ENCODE measurements at regions not wholly inside any gene's neighbourhood (a gene's known extent, or its start where the extent isn't known, plus 50 kb on each side); places are given as distances from the start of the nearest gene placed in this dataset.

DNA sequence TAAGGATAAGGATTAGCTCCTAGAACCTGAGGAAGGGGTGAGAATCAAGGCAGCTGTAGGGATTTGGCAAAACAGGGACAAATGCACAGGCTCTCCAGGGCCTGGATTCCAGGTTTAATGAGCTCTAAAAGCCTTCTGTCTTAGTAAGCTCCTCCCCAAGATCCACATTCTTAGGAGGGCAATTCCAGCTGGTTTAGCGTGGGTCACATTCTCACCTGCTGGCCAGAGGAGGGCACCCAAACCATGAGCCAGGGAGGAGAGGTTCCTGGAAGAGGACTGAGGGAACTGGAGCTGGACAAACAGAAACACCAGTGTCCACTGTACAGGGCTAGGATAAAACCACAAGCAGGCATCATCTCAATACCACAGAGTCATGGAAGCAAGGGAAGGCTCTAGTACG lies 480.0 kb downstream of the CCDC171 start:
- Histone ChIP-seq H3K4me1 (ENCODE audit: control insufficient read depth, extremely low read depth, insufficient read depth, low read length) (peaks cover 16% of the 10 kb centered on the region), H3K79me2 (ENCODE audit: control insufficient read depth, insufficient read depth, low read length) (no peaks in the 10 kb centered on the region), H2AFZ (ENCODE audit: control insufficient read depth, low read length) (no peak overlapping the region), H3K9me1 (ENCODE audit: control insufficient read depth, extremely low read depth, insufficient read depth, low read length) (no peaks in the 10 kb centered on the region), H3K4me3 (ENCODE audit: control insufficient read depth in 2 of 3, extremely low read depth in 1 of 3, insufficient read depth in 2 of 3, low read depth in 1 of 3, low read length in 3 of 3) (no peak overlapping the region), H3K9ac (ENCODE audit: control insufficient read depth, extremely low read depth, insufficient read depth, low read length) (no peak overlapping the region), H3K27me3 (ENCODE audit: control insufficient read depth, extremely low read depth, insufficient read depth, low read length) (no peaks in the 10 kb centered on the region), H4K20me1 (ENCODE audit: control insufficient read depth, extremely low read depth, insufficient read depth, low read length) (no peaks in the 10 kb centered on the region), H3K4me2 (ENCODE audit: control insufficient read depth, extremely low read depth, insufficient read depth, low read depth, low read length) (no peak overlapping the region), H3K36me3 (ENCODE audit: control insufficient read depth in 2 of 2, extremely low read depth in 1 of 2, insufficient read depth in 2 of 2, low read length in 2 of 2) (no peaks in the 10 kb centered on the region), H3K27ac (ENCODE audit: control insufficient read depth, insufficient read depth, low read length) (no peak overlapping the region), H3K9me3 (ENCODE audit: control insufficient read depth, low read depth, low read length) (no peaks in the 10 kb centered on the region)
- no peak for TF ChIP-seq EZH2 (IDR thresholded peaks at IDR 0.05; ENCODE audit: low read length)
- TF ChIP-seq, protein P1, sequence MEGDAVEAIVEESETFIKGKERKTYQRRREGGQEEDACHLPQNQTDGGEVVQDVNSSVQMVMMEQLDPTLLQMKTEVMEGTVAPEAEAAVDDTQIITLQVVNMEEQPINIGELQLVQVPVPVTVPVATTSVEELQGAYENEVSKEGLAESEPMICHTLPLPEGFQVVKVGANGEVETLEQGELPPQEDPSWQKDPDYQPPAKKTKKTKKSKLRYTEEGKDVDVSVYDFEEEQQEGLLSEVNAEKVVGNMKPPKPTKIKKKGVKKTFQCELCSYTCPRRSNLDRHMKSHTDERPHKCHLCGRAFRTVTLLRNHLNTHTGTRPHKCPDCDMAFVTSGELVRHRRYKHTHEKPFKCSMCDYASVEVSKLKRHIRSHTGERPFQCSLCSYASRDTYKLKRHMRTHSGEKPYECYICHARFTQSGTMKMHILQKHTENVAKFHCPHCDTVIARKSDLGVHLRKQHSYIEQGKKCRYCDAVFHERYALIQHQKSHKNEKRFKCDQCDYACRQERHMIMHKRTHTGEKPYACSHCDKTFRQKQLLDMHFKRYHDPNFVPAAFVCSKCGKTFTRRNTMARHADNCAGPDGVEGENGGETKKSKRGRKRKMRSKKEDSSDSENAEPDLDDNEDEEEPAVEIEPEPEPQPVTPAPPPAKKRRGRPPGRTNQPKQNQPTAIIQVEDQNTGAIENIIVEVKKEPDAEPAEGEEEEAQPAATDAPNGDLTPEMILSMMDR (optimal IDR thresholded peaks at IDR 0.05 in 1 of 3, IDR thresholded peaks at IDR 0.05 in 1 of 3, conservative IDR thresholded peaks at IDR 0.05 in 1 of 3; ENCODE audit: extremely low read depth in 1 of 3, insufficient read depth in 2 of 3, low read length in 3 of 3) = peak in 1 of 3 experiments; percentile 53
- dilution Hi-C loops (cut with MboI; ENCODE audit: extremely low pct_ligation_motif_present, low sequenced_read_pairs) = no loop called here
- no peak for DNase-seq (ENCODE audit: low read depth, low spot score)
- FAIRE-seq = peak; percentile 23

DNA sequence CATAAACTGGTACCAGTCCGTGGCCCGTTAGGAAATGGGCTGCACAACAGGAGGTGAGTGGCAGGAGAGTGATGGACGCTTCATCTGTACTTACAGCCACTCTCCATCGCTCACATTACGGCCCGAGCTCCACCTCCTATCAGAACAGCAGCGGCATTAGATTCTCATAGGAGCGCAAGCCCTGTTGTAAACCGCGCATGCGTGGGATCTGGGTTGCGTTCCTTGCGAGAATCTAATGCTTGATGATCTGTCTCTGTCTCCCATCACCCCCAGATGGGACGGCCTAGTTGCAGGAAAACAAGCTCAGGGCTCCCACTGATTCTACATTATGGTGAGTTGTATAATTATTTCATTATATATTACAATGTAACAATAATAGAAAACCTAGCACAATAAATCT lies 480.4 kb downstream of the CCDC171 start:
- Histone ChIP-seq H3K27me3 (ENCODE audit: control insufficient read depth, extremely low read depth, insufficient read depth, low read length) (no peaks in the 10 kb centered on the region), H3K4me2 (ENCODE audit: control insufficient read depth, extremely low read depth, insufficient read depth, low read depth, low read length) (no peak overlapping the region), H2AFZ (ENCODE audit: control insufficient read depth, low read length) (no peak overlapping the region), H3K9me3 (ENCODE audit: control insufficient read depth, low read depth, low read length) (no peaks in the 10 kb centered on the region), H3K36me3 (ENCODE audit: control insufficient read depth in 2 of 2, extremely low read depth in 1 of 2, insufficient read depth in 2 of 2, low read length in 2 of 2) (no peaks in the 10 kb centered on the region), H3K4me3 (ENCODE audit: control insufficient read depth in 2 of 3, extremely low read depth in 1 of 3, insufficient read depth in 2 of 3, low read depth in 1 of 3, low read length in 3 of 3) (no peak overlapping the region), H4K20me1 (ENCODE audit: control insufficient read depth, extremely low read depth, insufficient read depth, low read length) (no peaks in the 10 kb centered on the region), H3K79me2 (ENCODE audit: control insufficient read depth, insufficient read depth, low read length) (no peaks in the 10 kb centered on the region), H3K9me1 (ENCODE audit: control insufficient read depth, extremely low read depth, insufficient read depth, low read length) (no peaks in the 10 kb centered on the region), H3K4me1 (ENCODE audit: control insufficient read depth, extremely low read depth, insufficient read depth, low read length) (peaks cover 16% of the 10 kb centered on the region), H3K9ac (ENCODE audit: control insufficient read depth, extremely low read depth, insufficient read depth, low read length) (no peak overlapping the region), H3K27ac (ENCODE audit: control insufficient read depth, insufficient read depth, low read length) (no peak overlapping the region)
- no peak for TF ChIP-seq EZH2 (IDR thresholded peaks at IDR 0.05; ENCODE audit: low read length)
- TF ChIP-seq, protein P1 (optimal IDR thresholded peaks at IDR 0.05 in 1 of 3, IDR thresholded peaks at IDR 0.05 in 1 of 3, conservative IDR thresholded peaks at IDR 0.05 in 1 of 3; ENCODE audit: extremely low read depth in 1 of 3, insufficient read depth in 2 of 3, low read length in 3 of 3) = no peak
- no peak for FAIRE-seq
- DNase-seq (ENCODE audit: low read depth, low spot score) = no peak
- dilution Hi-C loops (cut with MboI; ENCODE audit: extremely low pct_ligation_motif_present, low sequenced_read_pairs) = no loop called here
